ENCODE measurements at regions not wholly inside any gene's neighbourhood (a gene's known extent, or its start where the extent isn't known, plus 50 kb on each side); places are given as distances from the start of the nearest gene placed in this dataset.

DNA sequence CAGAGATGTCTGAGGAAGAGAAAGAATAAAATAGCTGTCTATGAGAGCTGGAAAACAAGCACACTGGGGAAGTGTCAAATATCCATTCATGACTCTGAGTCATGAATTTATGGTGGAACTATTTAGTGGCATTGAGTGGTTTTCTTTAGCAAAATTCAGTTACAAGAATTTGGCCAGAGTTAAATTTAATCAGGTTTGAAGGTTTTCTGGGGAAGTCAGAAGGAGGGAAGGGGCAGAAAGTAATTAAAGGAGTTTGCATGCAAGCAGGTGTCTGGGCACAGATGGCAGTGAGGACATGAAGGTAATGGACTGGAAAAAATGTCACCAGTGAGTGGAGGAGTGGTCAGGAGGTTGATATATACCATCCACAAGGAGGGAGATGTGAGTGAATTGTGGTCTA lies 121.9 kb upstream of the IVNS1ABP start:
- TF ChIP-seq, protein P1, sequence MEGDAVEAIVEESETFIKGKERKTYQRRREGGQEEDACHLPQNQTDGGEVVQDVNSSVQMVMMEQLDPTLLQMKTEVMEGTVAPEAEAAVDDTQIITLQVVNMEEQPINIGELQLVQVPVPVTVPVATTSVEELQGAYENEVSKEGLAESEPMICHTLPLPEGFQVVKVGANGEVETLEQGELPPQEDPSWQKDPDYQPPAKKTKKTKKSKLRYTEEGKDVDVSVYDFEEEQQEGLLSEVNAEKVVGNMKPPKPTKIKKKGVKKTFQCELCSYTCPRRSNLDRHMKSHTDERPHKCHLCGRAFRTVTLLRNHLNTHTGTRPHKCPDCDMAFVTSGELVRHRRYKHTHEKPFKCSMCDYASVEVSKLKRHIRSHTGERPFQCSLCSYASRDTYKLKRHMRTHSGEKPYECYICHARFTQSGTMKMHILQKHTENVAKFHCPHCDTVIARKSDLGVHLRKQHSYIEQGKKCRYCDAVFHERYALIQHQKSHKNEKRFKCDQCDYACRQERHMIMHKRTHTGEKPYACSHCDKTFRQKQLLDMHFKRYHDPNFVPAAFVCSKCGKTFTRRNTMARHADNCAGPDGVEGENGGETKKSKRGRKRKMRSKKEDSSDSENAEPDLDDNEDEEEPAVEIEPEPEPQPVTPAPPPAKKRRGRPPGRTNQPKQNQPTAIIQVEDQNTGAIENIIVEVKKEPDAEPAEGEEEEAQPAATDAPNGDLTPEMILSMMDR (conservative IDR thresholded peaks at IDR 0.05): no peak
- no peak for TF ChIP-seq ZFX (IDR thresholded peaks at IDR 0.05)

All from C4-2B (cell line).